Immature natural killer cell (primary cell): ENCODE measurements at regions not wholly inside any gene's neighbourhood (a gene's known extent, or its start where the extent isn't known, plus 50 kb on each side); places are given as distances from the start of the nearest gene placed in this dataset.

ENCODE experiments used
- DNase-seq, 3 donors: peaks; one replicate each; pipeline ENCODE4 v3.0.0; 2022; ENCODE audit warnings: mixed read lengths in 1 of 3
- H3K27ac Mint-ChIP-seq, 6 donors: one replicate each; pipeline ENCODE4 v1.8.0; 2020; ENCODE audit warnings: mixed read lengths in 6 of 6, mild to moderate bottlenecking in 5 of 6, inconsistent platforms in 4 of 6, moderate library complexity in 3 of 6
- H3K27me3 Mint-ChIP-seq, 3 donors: one replicate each; pipeline ENCODE4 v1.8.0; 2020 to 2021; ENCODE audit warnings: low read depth in 3 of 3, mild to moderate bottlenecking in 3 of 3, mixed read lengths in 3 of 3, moderate library complexity in 3 of 3, inconsistent platforms in 1 of 3
- H3K36me3 Mint-ChIP-seq, 3 donors: one replicate each; pipeline ENCODE4 v1.8.0; 2020; ENCODE audit warnings: mixed read lengths in 3 of 3, inconsistent platforms in 2 of 3, mild to moderate bottlenecking in 2 of 3
- H3K4me1 Mint-ChIP-seq, 2 donors: one replicate each; pipeline ENCODE4 v1.8.0; 2020; ENCODE audit warnings: inconsistent platforms in 2 of 2, mild to moderate bottlenecking in 2 of 2, mixed read lengths in 2 of 2, moderate library complexity in 1 of 2
- H3K4me3 Mint-ChIP-seq, 5 donors: one replicate each; pipeline ENCODE4 v1.8.0; 2020; ENCODE audit warnings: mild to moderate bottlenecking in 5 of 5, mixed read lengths in 5 of 5, inconsistent platforms in 3 of 5, moderate library complexity in 3 of 5
- H3K9me3 Mint-ChIP-seq, 6 donors: one replicate each; pipeline ENCODE4 v1.8.0; 2020; ENCODE audit warnings: mild to moderate bottlenecking in 6 of 6, mixed read lengths in 6 of 6, inconsistent platforms in 4 of 6, moderate library complexity in 3 of 6

DNA sequence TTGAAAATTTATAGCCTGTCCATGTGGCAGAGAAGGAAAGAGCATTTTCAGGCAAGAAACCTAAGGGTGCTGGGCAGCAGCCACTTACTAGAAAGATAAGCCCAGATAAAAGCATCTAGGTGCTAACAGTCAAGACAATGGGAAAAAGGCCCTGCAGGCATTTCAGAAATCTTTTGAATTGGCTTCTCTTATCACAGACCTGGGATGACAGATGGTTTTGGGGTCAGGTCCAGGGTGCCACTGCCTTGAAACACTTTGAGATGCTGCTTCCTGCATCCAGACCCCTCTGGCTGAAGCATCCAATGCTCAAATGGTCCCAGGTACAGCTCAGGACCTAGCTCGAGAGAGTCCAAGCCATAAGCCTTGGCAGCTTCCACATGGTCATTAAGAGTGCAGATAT lies 466.5 kb downstream of the FSCB start:
- peaks cover 8 to 71% (median 26%) of the 10 kb centered on the region in 6 donors for H3K9me3 Mint-ChIP-seq
- H3K36me3 Mint-ChIP-seq: peaks cover 0 to 3% (median 0%) of the 10 kb centered on the region in 3 donors
- H3K27me3 Mint-ChIP-seq: no peaks in the 10 kb centered on the region
- H3K27ac Mint-ChIP-seq: no peak overlapping the region
- no peak for DNase-seq
- H3K4me1 Mint-ChIP-seq: no peaks in the 10 kb centered on the region
- no peak overlapping the region for H3K4me3 Mint-ChIP-seq

DNA sequence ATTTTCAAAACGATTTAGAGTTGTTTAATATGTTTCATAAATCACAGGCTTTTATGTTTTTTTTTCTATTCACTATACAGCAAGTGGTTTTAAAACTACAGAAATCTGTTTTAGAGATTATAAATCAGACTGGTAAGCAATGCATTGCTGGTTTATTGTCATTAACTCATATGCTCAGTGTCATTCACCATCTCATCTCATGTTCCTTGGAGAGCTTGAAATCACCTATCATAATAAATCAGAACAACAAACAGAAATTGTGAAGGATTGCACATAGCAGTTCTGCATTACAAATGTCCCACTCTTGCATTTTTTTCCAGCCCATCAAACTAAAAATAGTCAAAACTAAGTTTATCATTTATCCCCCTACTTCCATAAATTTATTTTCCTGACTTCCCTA lies 470.8 kb downstream of the FSCB start:
- Mint-ChIP-seq H3K9me3 (peaks cover 9 to 58% (median 31%) of the 10 kb centered on the region in 6 donors), H3K4me1 (no peaks in the 10 kb centered on the region), H3K27ac (no peak overlapping the region), H3K36me3 (peaks cover 0 to 3% (median 0%) of the 10 kb centered on the region in 3 donors), H3K4me3 (no peak overlapping the region), H3K27me3 (peaks cover 0 to 2% (median 0%) of the 10 kb centered on the region in 3 donors)
- DNase-seq: no peak

DNA sequence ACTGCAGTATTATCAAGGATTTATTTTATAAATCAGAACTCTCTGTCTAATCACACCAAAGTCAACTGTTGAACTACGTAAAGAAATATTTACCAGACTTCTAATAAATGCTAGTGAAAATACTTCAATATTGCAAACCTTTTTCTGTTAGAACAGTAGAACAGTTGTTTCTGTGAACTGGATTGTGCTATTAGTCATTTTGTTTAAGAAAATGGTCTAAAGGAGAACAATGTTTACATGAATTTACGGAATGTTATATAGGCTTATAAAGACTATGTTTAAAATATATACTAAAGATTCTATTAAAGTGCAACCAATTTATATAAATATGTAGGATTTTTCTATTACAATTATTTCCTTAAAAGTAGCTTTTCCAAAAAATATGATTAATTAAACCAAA lies 471.4 kb downstream of the FSCB start:
- H3K4me1 Mint-ChIP-seq: no peaks in the 10 kb centered on the region
- H3K27me3 Mint-ChIP-seq: peaks cover 0 to 2% (median 0%) of the 10 kb centered on the region in 3 donors

DNA sequence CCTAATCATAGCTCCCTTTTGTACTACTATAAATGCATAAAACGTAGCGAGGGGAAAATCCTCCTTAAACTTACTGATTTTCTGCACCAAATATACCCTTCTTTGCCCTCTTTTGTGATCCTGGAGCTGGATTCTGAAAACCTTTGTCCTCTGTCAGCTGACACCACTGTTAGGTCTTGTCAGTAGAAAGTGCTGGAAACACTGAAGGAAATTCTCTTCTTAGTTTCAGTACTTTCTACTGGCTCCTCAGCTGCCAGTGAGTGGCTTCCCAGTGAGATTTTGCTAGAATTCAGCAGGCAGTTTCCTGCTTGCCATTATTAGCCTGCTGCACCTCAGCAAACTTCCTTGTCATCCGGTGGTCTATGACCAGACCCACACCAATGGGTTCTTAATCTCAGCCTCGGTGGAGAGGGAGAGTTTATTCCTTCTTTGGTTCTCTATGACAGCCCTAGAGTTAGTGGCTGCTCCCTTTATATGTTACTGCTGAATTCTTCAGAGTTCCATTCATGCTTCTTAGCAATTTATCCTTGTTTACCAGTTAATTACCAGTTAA lies 476.2 kb downstream of the FSCB start:
- Mint-ChIP-seq H3K27ac (no peak overlapping the region), H3K4me3 (no peak overlapping the region), H3K27me3 (peaks cover 0 to 2% (median 0%) of the 10 kb centered on the region in 3 donors), H3K36me3 (no peaks in the 10 kb centered on the region), H3K4me1 (no peaks in the 10 kb centered on the region), H3K9me3 (peaks cover 6 to 25% (median 16%) of the 10 kb centered on the region in 6 donors)
- no peak for DNase-seq

More for the DNA sequence above, 471.4 kb downstream of the FSCB start:
- peaks cover 0 to 3% (median 0%) of the 10 kb centered on the region in 3 donors for H3K36me3 Mint-ChIP-seq
- DNase-seq: no peak
- peaks cover 13 to 59% (median 34%) of the 10 kb centered on the region in 6 donors for H3K9me3 Mint-ChIP-seq
- no peak overlapping the region for H3K4me3 Mint-ChIP-seq
- H3K27ac Mint-ChIP-seq: no peak overlapping the region

DNA sequence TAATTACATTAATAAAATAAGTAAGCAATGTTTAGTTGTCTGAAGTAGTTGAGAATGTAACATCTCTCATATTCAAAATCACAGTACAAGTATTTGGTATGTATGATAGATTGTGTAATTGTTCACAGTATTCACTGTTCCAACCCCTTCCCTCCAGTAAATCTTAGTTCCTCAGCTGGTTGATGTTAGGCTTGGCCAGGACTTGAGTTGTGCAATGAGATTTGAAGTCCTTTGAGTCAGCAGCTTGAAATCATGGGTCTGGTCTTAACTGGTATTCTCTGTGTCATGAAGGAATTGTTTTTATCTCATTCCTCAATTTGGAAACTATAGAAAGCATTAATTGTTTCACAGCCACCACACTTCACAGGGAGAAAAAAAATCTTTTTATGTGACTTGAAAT lies 477.1 kb downstream of the FSCB start:
- DNase-seq: no peak
- Mint-ChIP-seq H3K27ac (no peak overlapping the region), H3K27me3 (peaks cover 0 to 2% (median 0%) of the 10 kb centered on the region in 3 donors), H3K36me3 (no peaks in the 10 kb centered on the region), H3K4me1 (no peaks in the 10 kb centered on the region), H3K4me3 (no peak overlapping the region), H3K9me3 (peaks cover 8 to 25% (median 16%) of the 10 kb centered on the region in 6 donors)

DNA sequence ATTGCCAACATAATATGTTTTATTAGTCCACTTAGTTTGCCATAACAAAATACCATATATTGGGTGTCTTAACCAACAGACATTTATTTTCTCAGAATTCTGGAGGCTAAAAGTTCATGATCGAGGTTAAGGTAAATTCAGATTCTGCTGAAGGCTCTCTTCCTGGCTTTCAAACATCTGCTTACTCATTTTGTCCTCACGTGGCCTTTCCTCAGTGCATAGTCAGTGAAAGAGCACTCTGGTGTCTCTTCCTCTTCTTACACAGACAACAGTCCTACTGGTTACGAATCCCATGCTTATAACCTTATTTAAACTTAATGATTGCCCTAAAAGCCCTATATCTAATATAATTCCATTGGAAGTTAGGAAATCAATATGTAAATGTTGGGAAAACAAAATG lies 479.7 kb downstream of the FSCB start:
- peaks cover 18 to 34% (median 24%) of the 10 kb centered on the region in 6 donors for H3K9me3 Mint-ChIP-seq
- no peak for DNase-seq

DNA sequence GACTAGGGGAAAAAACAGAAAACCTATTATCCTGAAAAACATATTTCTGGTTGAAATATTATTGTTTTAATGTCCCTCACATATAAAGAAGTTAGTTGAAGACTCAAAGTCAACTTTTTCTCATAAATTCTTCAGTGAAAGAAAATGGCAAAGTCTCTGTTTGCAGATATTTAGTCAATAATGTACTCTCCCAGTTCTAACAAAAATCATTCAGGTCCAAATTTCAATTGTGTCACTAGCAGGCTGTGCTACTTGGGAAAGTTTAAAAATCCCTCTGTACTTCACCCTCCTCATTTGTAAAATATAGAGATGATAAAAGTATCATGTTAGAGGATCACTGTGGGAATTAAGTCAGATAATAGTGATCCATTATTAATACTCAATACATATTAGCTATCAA lies 496.5 kb downstream of the FSCB start:
- DNase-seq: no peak
- H3K36me3 Mint-ChIP-seq: no peaks in the 10 kb centered on the region
- H3K9me3 Mint-ChIP-seq: peaks cover 9 to 49% (median 20%) of the 10 kb centered on the region in 6 donors
- peaks cover 0 to 5% (median 0%) of the 10 kb centered on the region in 3 donors for H3K27me3 Mint-ChIP-seq
- no peak overlapping the region for H3K27ac Mint-ChIP-seq
- no peaks in the 10 kb centered on the region for H3K4me1 Mint-ChIP-seq
- H3K4me3 Mint-ChIP-seq: no peak overlapping the region

More for the DNA sequence above, 479.7 kb downstream of the FSCB start:
- no peaks in the 10 kb centered on the region for H3K36me3 Mint-ChIP-seq
- no peak overlapping the region for H3K27ac Mint-ChIP-seq
- no peaks in the 10 kb centered on the region for H3K27me3 Mint-ChIP-seq
- H3K4me1 Mint-ChIP-seq: no peaks in the 10 kb centered on the region
- no peak overlapping the region for H3K4me3 Mint-ChIP-seq

DNA sequence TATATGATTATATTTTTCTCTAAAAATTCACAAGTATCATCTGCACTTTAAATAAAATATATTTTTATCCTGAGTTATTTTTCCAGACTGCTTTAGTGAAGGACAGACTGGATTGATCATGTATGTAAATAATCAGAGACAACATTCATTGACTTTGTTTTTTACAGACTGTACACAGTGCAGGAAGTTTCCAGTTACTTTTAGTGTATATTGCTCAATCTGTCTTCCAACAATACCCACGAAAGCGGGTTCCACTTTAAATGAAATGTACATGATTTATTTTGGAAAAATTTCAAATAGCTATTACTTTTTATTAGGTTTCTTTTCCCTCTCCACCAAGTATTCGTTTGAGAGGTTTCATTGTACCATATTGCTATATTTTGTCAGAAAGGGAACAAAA lies 497.0 kb downstream of the FSCB start:
- Mint-ChIP-seq H3K36me3 (no peaks in the 10 kb centered on the region), H3K27me3 (peaks cover 0 to 5% (median 0%) of the 10 kb centered on the region in 3 donors), H3K9me3 (peaks cover 9 to 44% (median 20%) of the 10 kb centered on the region in 6 donors), H3K4me3 (no peak overlapping the region), H3K4me1 (no peaks in the 10 kb centered on the region), H3K27ac (no peak overlapping the region)
- DNase-seq: no peak

DNA sequence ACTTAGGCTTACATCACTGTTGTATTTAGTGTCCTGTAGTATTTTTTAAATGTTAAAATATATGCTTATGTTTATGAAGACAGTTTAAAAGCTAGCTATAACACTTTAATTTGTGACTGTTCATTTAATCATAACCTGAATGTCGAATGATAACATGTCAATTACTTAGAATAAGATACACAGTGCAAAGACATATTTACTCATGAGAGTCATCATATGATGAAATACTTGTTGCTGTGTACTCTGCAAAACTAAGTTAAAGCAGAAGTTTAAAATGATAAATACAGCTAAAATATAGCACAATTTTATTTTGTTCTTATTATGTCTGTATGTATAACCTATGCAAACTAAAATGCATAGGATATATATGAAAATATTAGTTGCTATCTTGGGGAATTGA lies 497.4 kb downstream of the FSCB start:
- Mint-ChIP-seq H3K27ac (no peak overlapping the region), H3K27me3 (peaks cover 0 to 5% (median 0%) of the 10 kb centered on the region in 3 donors), H3K9me3 (peaks cover 10 to 44% (median 19%) of the 10 kb centered on the region in 6 donors), H3K36me3 (no peaks in the 10 kb centered on the region), H3K4me3 (no peak overlapping the region), H3K4me1 (no peaks in the 10 kb centered on the region)
- DNase-seq: no peak

DNA sequence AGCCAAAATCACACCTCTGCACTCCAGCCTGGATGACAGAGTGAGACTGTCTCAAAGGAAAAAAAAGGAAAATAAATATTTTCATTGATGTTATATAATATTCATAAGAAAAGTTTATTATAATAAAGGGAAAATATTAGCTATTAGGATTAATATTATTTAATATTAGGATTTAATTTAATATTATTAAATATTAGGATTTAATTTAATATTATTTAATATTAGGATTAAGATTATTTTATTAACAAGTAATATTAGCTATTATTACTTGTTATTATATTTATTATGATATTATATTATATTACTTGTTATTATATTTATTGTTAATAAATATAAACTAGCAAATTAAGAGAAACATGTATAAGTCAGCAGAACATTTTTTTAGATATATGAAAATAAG lies 518.1 kb downstream of the FSCB start:
- Mint-ChIP-seq H3K36me3 (no peaks in the 10 kb centered on the region), H3K4me3 (no peak overlapping the region), H3K4me1 (no peaks in the 10 kb centered on the region), H3K9me3 (peaks cover 0 to 25% (median 13%) of the 10 kb centered on the region in 6 donors), H3K27me3 (no peaks in the 10 kb centered on the region), H3K27ac (no peak overlapping the region)
- DNase-seq: no peak

DNA sequence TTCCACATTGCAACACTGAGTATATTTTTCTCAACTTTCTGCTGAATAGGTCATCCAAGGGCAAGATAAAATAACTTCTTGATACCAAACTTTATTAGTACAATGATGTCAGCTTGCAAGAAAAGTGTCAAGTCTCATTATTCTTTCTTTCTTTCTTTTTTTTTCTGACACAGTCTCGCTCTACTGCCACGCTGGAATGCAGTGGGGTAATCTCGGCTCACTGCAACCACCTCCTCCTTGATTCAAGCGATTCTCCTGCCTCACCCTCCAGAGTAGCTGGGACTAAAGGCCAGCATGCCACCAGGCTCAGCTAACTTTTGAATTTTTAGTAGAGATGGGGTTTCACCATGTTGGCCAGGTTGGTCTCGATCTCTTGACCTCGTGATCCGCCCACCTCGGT lies 523.4 kb downstream of the FSCB start:
- Mint-ChIP-seq H3K36me3 (no peaks in the 10 kb centered on the region), H3K27me3 (no peaks in the 10 kb centered on the region), H3K27ac (no peak overlapping the region), H3K4me1 (no peaks in the 10 kb centered on the region), H3K4me3 (no peak overlapping the region), H3K9me3 (peaks cover 2 to 39% (median 14%) of the 10 kb centered on the region in 6 donors)
- DNase-seq: no peak

DNA sequence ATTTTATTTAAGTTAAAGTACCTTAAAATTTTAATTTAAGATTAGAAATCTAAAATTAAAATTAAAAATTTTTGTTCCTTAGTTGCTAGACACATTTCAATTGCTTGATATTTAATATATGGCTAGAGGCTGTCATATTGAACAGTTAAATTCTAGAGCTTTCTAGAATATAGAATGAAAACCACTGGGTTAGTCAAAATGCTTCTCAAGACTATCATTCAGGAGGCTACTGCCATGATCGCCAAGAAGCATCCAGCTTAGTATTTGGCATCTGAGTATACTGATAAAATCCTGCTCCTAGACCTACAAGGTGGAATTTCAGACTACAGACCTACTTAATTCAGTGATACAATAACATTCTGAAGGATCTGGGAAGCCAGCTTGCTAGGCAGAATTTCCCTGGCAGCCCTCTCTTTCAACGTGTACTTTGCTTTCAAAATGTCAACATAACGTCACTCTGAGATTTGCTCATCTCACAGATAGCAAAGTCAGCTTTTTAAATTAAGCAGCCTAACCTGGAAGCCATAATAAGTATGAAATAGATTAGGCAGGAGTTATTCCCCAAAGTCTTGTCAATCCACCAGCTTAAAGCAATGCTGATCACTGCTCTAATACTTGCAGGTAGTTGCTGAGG lies 525.8 kb downstream of the FSCB start:
- DNase-seq: no peak
- no peaks in the 10 kb centered on the region for H3K27me3 Mint-ChIP-seq
- H3K9me3 Mint-ChIP-seq: peaks cover 2 to 41% (median 19%) of the 10 kb centered on the region in 6 donors
- H3K27ac Mint-ChIP-seq: no peak overlapping the region
- no peaks in the 10 kb centered on the region for H3K36me3 Mint-ChIP-seq
- H3K4me1 Mint-ChIP-seq: no peaks in the 10 kb centered on the region
- no peak overlapping the region for H3K4me3 Mint-ChIP-seq

DNA sequence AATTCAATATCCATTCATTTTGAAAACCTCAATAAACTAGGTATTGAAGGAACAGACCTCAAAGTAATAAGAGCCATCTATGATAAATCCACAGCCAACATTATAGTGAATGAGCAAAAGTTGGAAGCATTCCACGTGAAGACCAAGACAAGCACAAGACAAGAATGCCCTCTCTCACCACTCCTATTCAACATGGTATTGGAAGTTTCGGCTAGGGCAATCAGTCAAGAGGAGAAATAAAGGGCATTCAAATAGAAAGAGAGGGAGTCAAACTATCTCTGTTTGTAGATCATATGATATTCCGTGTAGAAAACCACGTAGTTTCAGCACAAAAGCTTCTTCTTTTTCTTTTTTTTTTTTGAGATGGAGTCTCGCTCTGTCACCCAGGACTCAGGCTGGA lies 550.3 kb downstream of the FSCB start:
- Mint-ChIP-seq H3K4me1 (no peaks in the 10 kb centered on the region), H3K27ac (no peak overlapping the region), H3K36me3 (peaks cover 0 to 4% (median 0%) of the 10 kb centered on the region in 3 donors), H3K27me3 (no peaks in the 10 kb centered on the region), H3K9me3 (peaks cover 9 to 47% (median 25%) of the 10 kb centered on the region in 6 donors), H3K4me3 (no peak overlapping the region)
- DNase-seq: no peak

DNA sequence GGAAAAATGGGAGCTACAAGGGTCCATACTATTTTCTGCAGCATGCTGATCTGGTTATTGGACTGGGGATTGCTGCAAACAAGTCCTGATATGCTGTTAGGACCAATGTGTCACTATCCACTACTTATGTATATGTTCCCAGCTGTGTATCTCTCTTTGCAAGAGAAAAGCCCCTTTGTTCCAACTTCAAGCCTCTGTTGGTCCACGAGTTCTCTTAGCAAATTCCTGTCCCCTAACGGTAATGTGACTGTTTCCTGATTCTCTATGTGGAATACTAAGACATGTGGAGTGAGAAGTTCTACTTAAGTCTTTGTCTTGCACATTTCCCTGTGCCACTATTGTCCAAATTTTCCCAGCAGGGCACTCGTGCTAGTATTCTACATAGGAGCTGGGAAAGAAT lies 557.7 kb downstream of the FSCB start:
- no peak overlapping the region for H3K4me3 Mint-ChIP-seq
- H3K36me3 Mint-ChIP-seq: no peaks in the 10 kb centered on the region
- peaks cover 11 to 36% (median 20%) of the 10 kb centered on the region in 6 donors for H3K9me3 Mint-ChIP-seq
- no peak for DNase-seq
- H3K27me3 Mint-ChIP-seq: no peaks in the 10 kb centered on the region
- H3K27ac Mint-ChIP-seq: no peak overlapping the region
- H3K4me1 Mint-ChIP-seq: no peaks in the 10 kb centered on the region

DNA sequence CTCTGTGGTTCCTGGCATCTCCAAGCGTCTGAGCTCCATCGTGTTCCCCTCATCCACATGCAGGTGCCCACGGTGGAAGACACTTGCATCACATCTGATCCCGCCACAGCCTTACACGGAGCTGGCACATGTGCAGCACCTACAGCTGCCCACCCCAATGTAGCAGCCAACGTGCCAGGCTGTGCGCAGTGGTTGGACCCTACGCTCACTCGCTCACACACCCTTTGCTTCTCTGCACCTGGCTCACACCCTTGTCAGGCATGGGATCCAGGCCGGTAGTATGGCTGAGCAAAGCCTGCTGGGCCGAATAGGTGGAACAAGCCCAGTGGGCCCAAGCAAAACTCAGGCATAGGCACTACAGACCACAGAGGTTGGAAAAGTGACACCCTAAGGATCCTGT lies 567.2 kb downstream of the FSCB start:
- DNase-seq: no peak
- peaks cover 7 to 42% (median 24%) of the 10 kb centered on the region in 6 donors for H3K9me3 Mint-ChIP-seq
- no peak overlapping the region for H3K4me3 Mint-ChIP-seq

More for the DNA sequence above, 567.2 kb downstream of the FSCB start:
- Mint-ChIP-seq H3K27me3 (no peaks in the 10 kb centered on the region), H3K36me3 (peaks cover 0 to 3% (median 0%) of the 10 kb centered on the region in 3 donors), H3K27ac (no peak overlapping the region), H3K4me1 (no peaks in the 10 kb centered on the region)
